Activated T-helper 2 cell treated with anti-CD3 and anti-CD28 coated beads, Interferon-gamma antibody, Interleukin-2, Interleukin-4, amounts not matched to agents 10 μg/mL and 5 μg/mL and 100 μg/mL, durations not matched to agents 14 hours and 24 hours and 36 hours (primary cell): ENCODE measurements at regions not wholly inside any gene's neighbourhood (a gene's known extent, or its start where the extent isn't known, plus 50 kb on each side); places are given as distances from the start of the nearest gene placed in this dataset.

ENCODE experiments used
- DNase-seq: peaks from one replicate; pipeline ENCODE4 v3.0.0; 2021; ENCODE audit warnings: low spot score
- H3K27ac Mint-ChIP-seq: one replicate; pipeline ENCODE4 v1.8.0; 2021; ENCODE audit warnings: mixed read lengths
- H3K27me3 Mint-ChIP-seq: one replicate; pipeline ENCODE4 v1.8.0; 2021; ENCODE audit warnings: low read depth, mixed read lengths
- H3K36me3 Mint-ChIP-seq: one replicate; pipeline ENCODE4 v1.8.0; 2021; ENCODE audit warnings: low read depth, mixed read lengths
- H3K4me1 Mint-ChIP-seq: one replicate; pipeline ENCODE4 v1.8.0; 2021; ENCODE audit warnings: low read depth, mixed read lengths
- H3K4me3 Mint-ChIP-seq: one replicate; pipeline ENCODE4 v1.8.0; 2021; ENCODE audit warnings: low read depth, mild to moderate bottlenecking, moderate library complexity, mixed read lengths
- H3K9me3 Mint-ChIP-seq: one replicate; pipeline ENCODE4 v1.8.0; 2021; ENCODE audit warnings: mixed read lengths
- intact Hi-C: fragments of 100-400 bp; cut with micrococcal nuclease; formaldehyde crosslinking; loops from one replicate; pipeline ENCODE4 v1.15.1; 2023

GRCh38 chr1:69410893-69411292 is 156.8 kb upstream of the LRRC7 start:
- peaks cover 3% of the 10 kb centered on the region for H3K9me3 Mint-ChIP-seq
- H3K36me3 Mint-ChIP-seq, result no peaks in the 10 kb centered on the region
- no peak overlapping the region for H3K27ac Mint-ChIP-seq
- no peaks in the 10 kb centered on the region for H3K27me3 Mint-ChIP-seq
- intact Hi-C loops, result no loop called here
- no peaks in the 10 kb centered on the region for H3K4me1 Mint-ChIP-seq
- DNase-seq, result no peak
- no peak overlapping the region for H3K4me3 Mint-ChIP-seq

- Mint-ChIP-seq H3K4me1 (no peaks in the 10 kb centered on the region), H3K27ac (no peak overlapping the region), H3K4me3 (no peak overlapping the region), H3K36me3 (no peaks in the 10 kb centered on the region), H3K27me3 (no peaks in the 10 kb centered on the region), H3K9me3 (peaks cover 3% of the 10 kb centered on the region)
- intact Hi-C loops, result no loop called here
- no peak for DNase-seq
Observed at GRCh38 chr1:69411617-69412016, 156.1 kb upstream of the LRRC7 start.

- intact Hi-C loops, result no loop called here
- Mint-ChIP-seq H3K4me3 (no peak overlapping the region), H3K36me3 (no peaks in the 10 kb centered on the region), H3K27me3 (no peaks in the 10 kb centered on the region), H3K27ac (no peak overlapping the region), H3K9me3 (peaks cover 3% of the 10 kb centered on the region), H3K4me1 (no peaks in the 10 kb centered on the region)
- DNase-seq, result no peak
Observed at GRCh38 chr1:69413129-69413528, 154.6 kb upstream of the LRRC7 start.

- Mint-ChIP-seq H3K27me3 (no peaks in the 10 kb centered on the region), H3K36me3 (no peaks in the 10 kb centered on the region), H3K27ac (no peak overlapping the region), H3K4me1 (no peaks in the 10 kb centered on the region), H3K9me3 (peaks cover 3% of the 10 kb centered on the region), H3K4me3 (no peak overlapping the region)
- DNase-seq, result no peak
- intact Hi-C loops, result no loop called here
Observed at GRCh38 chr1:69414574-69414973, 153.1 kb upstream of the LRRC7 start.

- H3K4me3 Mint-ChIP-seq, result no peak overlapping the region
Observed at GRCh38 chr1:69421286-69421685, 146.4 kb upstream of the LRRC7 start.

GRCh38 chr1:69425871-69426270 is 141.9 kb upstream of the LRRC7 start:
- intact Hi-C loops, result no loop called here
- H3K27me3 Mint-ChIP-seq, result no peaks in the 10 kb centered on the region

More at GRCh38 chr1:69421286-69421685, 146.4 kb upstream of the LRRC7 start:
- Mint-ChIP-seq H3K4me1 (no peaks in the 10 kb centered on the region), H3K9me3 (peaks cover 4% of the 10 kb centered on the region), H3K27ac (no peak overlapping the region), H3K36me3 (no peaks in the 10 kb centered on the region), H3K27me3 (no peaks in the 10 kb centered on the region)
- intact Hi-C loops, result no loop called here
- no peak for DNase-seq

GRCh38 chr1:69426401-69426800 is 141.3 kb upstream of the LRRC7 start:
- Mint-ChIP-seq H3K4me1 (no peaks in the 10 kb centered on the region), H3K27me3 (no peaks in the 10 kb centered on the region), H3K9me3 (no peaks in the 10 kb centered on the region), H3K27ac (no peak overlapping the region), H3K36me3 (no peaks in the 10 kb centered on the region), H3K4me3 (no peak overlapping the region)
- no peak for DNase-seq
- intact Hi-C loops, result no loop called here

More at GRCh38 chr1:69425871-69426270, 141.9 kb upstream of the LRRC7 start:
- no peak for DNase-seq
- no peak overlapping the region for H3K27ac Mint-ChIP-seq
- H3K4me3 Mint-ChIP-seq, result no peak overlapping the region
- H3K9me3 Mint-ChIP-seq, result peaks cover 2% of the 10 kb centered on the region
- no peaks in the 10 kb centered on the region for H3K36me3 Mint-ChIP-seq
- H3K4me1 Mint-ChIP-seq, result no peaks in the 10 kb centered on the region

GRCh38 chr1:69433073-69433472 is 134.6 kb upstream of the LRRC7 start:
- intact Hi-C loops, result no loop called here
- Mint-ChIP-seq H3K4me1 (no peaks in the 10 kb centered on the region), H3K4me3 (no peak overlapping the region), H3K27ac (no peak overlapping the region), H3K9me3 (no peaks in the 10 kb centered on the region), H3K36me3 (no peaks in the 10 kb centered on the region), H3K27me3 (no peaks in the 10 kb centered on the region)
- DNase-seq, result no peak

- no peaks in the 10 kb centered on the region for H3K4me1 Mint-ChIP-seq
- no peaks in the 10 kb centered on the region for H3K27me3 Mint-ChIP-seq
Observed at GRCh38 chr1:69436151-69436550, 131.6 kb upstream of the LRRC7 start.

GRCh38 chr1:69438056-69438795 is 129.5 kb upstream of the LRRC7 start:
- H3K4me1 Mint-ChIP-seq, result no peaks in the 10 kb centered on the region
- no peaks in the 10 kb centered on the region for H3K9me3 Mint-ChIP-seq
- no peaks in the 10 kb centered on the region for H3K36me3 Mint-ChIP-seq
- H3K27me3 Mint-ChIP-seq, result no peaks in the 10 kb centered on the region
- no peak for DNase-seq
- intact Hi-C loops, result no loop called here
- no peak overlapping the region for H3K4me3 Mint-ChIP-seq
- no peak overlapping the region for H3K27ac Mint-ChIP-seq

More at GRCh38 chr1:69436151-69436550, 131.6 kb upstream of the LRRC7 start:
- Mint-ChIP-seq H3K27ac (no peak overlapping the region), H3K4me3 (no peak overlapping the region), H3K9me3 (no peaks in the 10 kb centered on the region), H3K36me3 (no peaks in the 10 kb centered on the region)
- DNase-seq, result no peak
- intact Hi-C loops, result no loop called here

- no peak overlapping the region for H3K27ac Mint-ChIP-seq
- H3K4me1 Mint-ChIP-seq, result no peaks in the 10 kb centered on the region
- no peaks in the 10 kb centered on the region for H3K36me3 Mint-ChIP-seq
- intact Hi-C loops, result no loop called here
- H3K4me3 Mint-ChIP-seq, result no peak overlapping the region
- DNase-seq, result no peak
- no peaks in the 10 kb centered on the region for H3K27me3 Mint-ChIP-seq
- H3K9me3 Mint-ChIP-seq, result peaks cover 6% of the 10 kb centered on the region
Observed at GRCh38 chr1:69441496-69441895, 126.2 kb upstream of the LRRC7 start.

GRCh38 chr1:69451196-69451595 is 116.5 kb upstream of the LRRC7 start:
- intact Hi-C loops, result no loop called here
- no peak for DNase-seq
- Mint-ChIP-seq H3K4me3 (no peak overlapping the region), H3K27me3 (no peaks in the 10 kb centered on the region), H3K9me3 (peaks cover 18% of the 10 kb centered on the region), H3K27ac (no peak overlapping the region), H3K36me3 (no peaks in the 10 kb centered on the region), H3K4me1 (no peaks in the 10 kb centered on the region)

- no peaks in the 10 kb centered on the region for H3K4me1 Mint-ChIP-seq
- no peak for DNase-seq
- no peak overlapping the region for H3K27ac Mint-ChIP-seq
- intact Hi-C loops, result no loop called here
- H3K27me3 Mint-ChIP-seq, result no peaks in the 10 kb centered on the region
- H3K36me3 Mint-ChIP-seq, result no peaks in the 10 kb centered on the region
- no peak overlapping the region for H3K4me3 Mint-ChIP-seq
- peaks cover 8% of the 10 kb centered on the region for H3K9me3 Mint-ChIP-seq
Observed at GRCh38 chr1:69455718-69456117, 112.0 kb upstream of the LRRC7 start.

- Mint-ChIP-seq H3K4me3 (no peak overlapping the region), H3K9me3 (peaks cover 6% of the 10 kb centered on the region), H3K27ac (no peak overlapping the region), H3K27me3 (no peaks in the 10 kb centered on the region), H3K4me1 (no peaks in the 10 kb centered on the region), H3K36me3 (no peaks in the 10 kb centered on the region)
- no peak for DNase-seq
- intact Hi-C loops, result no loop called here
Observed at GRCh38 chr1:69459244-69459643, 108.5 kb upstream of the LRRC7 start.
